AG08395 (cell line): ENCODE measurements at regions not wholly inside any gene's neighbourhood (a gene's known extent, or its start where the extent isn't known, plus 50 kb on each side); places are given as distances from the start of the nearest gene placed in this dataset.

Experiments used
- DNase-seq: peaks from one replicate; pipeline ENCODE4 v3.0.0; 2012; ENCODE audit warnings: mixed read lengths, low spot score

- DNase-seq = no peak
These were observed 58.7 kb upstream of the ZFR start for GRCh38 chr5:32503261-32503660.

- DNase-seq = no peak
These were observed 56.8 kb upstream of the ZFR start for GRCh38 chr5:32501071-32502002.

- DNase-seq = no peak
These were observed 55.6 kb upstream of the ZFR start for GRCh38 chr5:32500181-32500580.

GRCh38 chr5:32499261-32499660, 54.7 kb upstream of the ZFR start:
- no peak for DNase-seq

- no peak for DNase-seq
These were observed 53.9 kb upstream of the ZFR start for GRCh38 chr5:32498484-32498883.

- no peak for DNase-seq
These were observed 51.6 kb upstream of the ZFR start for GRCh38 chr5:32496104-32496503.

GRCh38 chr5:32494827-32495226, 50.3 kb upstream of the ZFR start:
- DNase-seq = no peak
